Lung (tissue), 11 donors: ENCODE measurements at regions not wholly inside any gene's neighbourhood (a gene's known extent, or its start where the extent isn't known, plus 50 kb on each side); places are given as distances from the start of the nearest gene placed in this dataset.
A peak's percentile ranks its signal among the peaks of the same experiment; 100 is the strongest.

Source experiments
- ATAC-seq: fragments of 200-7000 bp; cut with Tn5 transposase; one replicate; pipeline ENCODE4 v1.9.1; 2020; ENCODE audit warnings: moderate number of reproducible peaks; ENCODE audit not compliant: insufficient read depth, low FRiP score
- DNase-seq, 3 donors: peaks; one replicate each; pipeline ENCODE4 v3.0.0-alpha.2; 2013 to 2017
- H3K27ac ChIP-seq, 2 donors: one replicate each; pipeline ENCODE4 v1.5.1; 2013; ENCODE audit warnings: mild to moderate bottlenecking in 2 of 2, moderate library complexity in 2 of 2, control low read depth in 1 of 2, inconsistent platforms in 1 of 2, low read depth in 1 of 2, low read length in 1 of 2
- H3K27me3 ChIP-seq, 3 donors: one replicate each; pipeline ENCODE4 v1.5.1; 2013; ENCODE audit warnings: low read length in 2 of 3; ENCODE audit not compliant: control insufficient read depth in 3 of 3, insufficient read depth in 3 of 3
- H3K36me3 ChIP-seq, 4 donors: one replicate each; pipeline ENCODE4 v1.5.1; 2013; ENCODE audit warnings: low read length in 4 of 4, mild to moderate bottlenecking in 1 of 4, moderate library complexity in 1 of 4; ENCODE audit not compliant: control insufficient read depth in 4 of 4, insufficient read depth in 4 of 4
- H3K4me1 ChIP-seq, 5 donors: one replicate each; pipeline ENCODE4 v1.5.1; 2013; ENCODE audit warnings: low read length in 5 of 5, mild to moderate bottlenecking in 2 of 5, moderate library complexity in 1 of 5; ENCODE audit not compliant: control insufficient read depth in 5 of 5, insufficient read depth in 5 of 5
- H3K4me3 ChIP-seq: one replicate; pipeline ENCODE4 v1.5.1; 2013; ENCODE audit warnings: mild to moderate bottlenecking, control low read depth, moderate library complexity
- H3K9ac ChIP-seq, 2 donors: one replicate each; pipeline ENCODE4 v1.5.1; 2013; ENCODE audit warnings: low read length in 2 of 2, control low read depth in 1 of 2; ENCODE audit not compliant: insufficient read depth in 1 of 2
- H3K9me3 ChIP-seq, 4 donors: one replicate each; pipeline ENCODE4 v1.5.1; 2013; ENCODE audit warnings: low read length in 3 of 4, mild to moderate bottlenecking in 1 of 4, moderate library complexity in 1 of 4; ENCODE audit not compliant: control insufficient read depth in 4 of 4, insufficient read depth in 3 of 4
- CTCF ChIP-seq: IDR thresholded peaks from 2 replicates; pipeline ENCODE4 v1.5.1; 2012; ENCODE audit warnings: mild to moderate bottlenecking; ENCODE audit errors: control extremely low read depth, extremely low read depth
- WGBS, 2 donors: extraction: QIAGEN DNeasy Blood & Tissue Kit; methylation state at CpG; one replicate each; pipeline ENCODE4 v1.1.7; 2013; 5-methylcytosine and 5-hydroxymethylcytosine counted together
- donor health status: control.
- donor health status: control.
- donor health status: Bipolar disorder and iron deficiency.
- donor health status: healthy.
- donor health status: DM: yes; HTN: yes; CAD: no.

GRCh38 chr12:92505254-92506231 lies 197.2 kb upstream of the PLEKHG7 start:
- no peak for TF ChIP-seq CTCF
- 22 to 36% methylated on average over 12 of the region's 12 CpGs for WGBS, 2 donors
- DNase-seq: peak; percentile 70 to 87 (median 86)
- Histone ChIP-seq H3K27me3 (no peaks in the 10 kb centered on the region), H3K4me1 (peaks cover 8 to 43% (median 26%) of the 10 kb centered on the region in 5 donors), H3K9ac (peak overlapping the region in 1 of 2 donors; percentile 57), H3K4me3 (no peak overlapping the region), H3K27ac (peak overlapping the region; percentile 76 to 84), H3K9me3 (no peaks in the 10 kb centered on the region), H3K36me3 (no peaks in the 10 kb centered on the region)
- ATAC-seq: no peak

GRCh38 chr12:92504594-92504981 lies 198.2 kb upstream of the PLEKHG7 start:
- peaks cover 8 to 43% (median 26%) of the 10 kb centered on the region in 5 donors for H3K4me1 ChIP-seq
- WGBS, 2 donors: 67 to 74% methylated on average over 5 of the region's 5 CpGs
- H3K36me3 ChIP-seq: no peaks in the 10 kb centered on the region
- peak in 2 of 3 donors; percentile 18 to 24 for DNase-seq
- peak overlapping the region; percentile 17 to 72 for H3K27ac ChIP-seq
- no peak for TF ChIP-seq CTCF
- ATAC-seq: no peak
- no peaks in the 10 kb centered on the region for H3K9me3 ChIP-seq
- H3K4me3 ChIP-seq: no peak overlapping the region
- no peaks in the 10 kb centered on the region for H3K27me3 ChIP-seq
- peak overlapping the region in 1 of 2 donors; percentile 61 for H3K9ac ChIP-seq

GRCh38 chr12:92503971-92504593 lies 198.7 kb upstream of the PLEKHG7 start:
- WGBS, 2 donors: 61 to 76% methylated on average over 7 of the region's 7 CpGs
- ATAC-seq (no peak), DNase-seq (peak in 2 of 3 donors; percentile 29 to 85)
- H3K27ac ChIP-seq: peak overlapping the region in 1 of 2 donors; percentile 72
- H3K4me1 ChIP-seq: peaks cover 8 to 43% (median 26%) of the 10 kb centered on the region in 5 donors
- no peaks in the 10 kb centered on the region for H3K9me3 ChIP-seq
- H3K36me3 ChIP-seq: no peaks in the 10 kb centered on the region
- H3K4me3 ChIP-seq: no peak overlapping the region
- no peaks in the 10 kb centered on the region for H3K27me3 ChIP-seq
- no peak for TF ChIP-seq CTCF
- peak overlapping the region in 1 of 2 donors; percentile 61 for H3K9ac ChIP-seq
